K562 (cell line): ENCODE measurements at regions not wholly inside any gene's neighbourhood (a gene's known extent, or its start where the extent isn't known, plus 50 kb on each side); places are given as distances from the start of the nearest gene placed in this dataset.
A peak's percentile ranks its signal among the peaks of the same experiment; 100 is the strongest.

Experiments used
- ARID2 ChIP-seq: fragments of 450-650 bp; IDR thresholded peaks from 2 replicates; pipeline ENCODE4 v1.6.1; 2017; ENCODE audit warnings: antibody characterized with exemption, mild to moderate bottlenecking
- E2F3 ChIP-seq: fragments of 250-450 bp; sonication (Bioruptor Pico); IDR thresholded peaks from 2 replicates; pipeline ENCODE4 v1.4.0; 2020; ENCODE audit warnings: mild to moderate bottlenecking
- E2F6 ChIP-seq, 2 experiments: IDR thresholded peaks; 2 replicates each; pipeline ENCODE4 v1.6.1; 2011; ENCODE audit warnings: borderline replicate concordance in 1 of 2, control low read depth in 1 of 2, low read depth in 1 of 2, low read length in 1 of 2, mild to moderate bottlenecking in 1 of 2, mixed read lengths in 1 of 2, moderate library complexity in 1 of 2; ENCODE audit not compliant: insufficient read depth in 1 of 2, insufficient read length in 1 of 2, poor library complexity in 1 of 2, severe bottlenecking in 1 of 2; ENCODE audit errors: extremely low read depth in 1 of 2
- ELF1 ChIP-seq: fragments of 200-800 bp; sonication (Bioruptor generic); IDR thresholded peaks from 2 replicates; pipeline ENCODE4 v1.6.1; 2016; ENCODE audit warnings: missing genetic modification characterization, missing compliant biosample characterization
- ETV5 ChIP-seq: sonication (generic); formaldehyde crosslinking; IDR thresholded peaks from 2 replicates; pipeline ENCODE4 v1.4.0; 2020; ENCODE audit warnings: low read depth, mild to moderate bottlenecking, missing genetic modification reagents
- FOXM1 ChIP-seq, 2 experiments: fragments of 450-650 bp in 1 of 2; sonication (generic) in 1 of 2; formaldehyde crosslinking in 1 of 2; IDR thresholded peaks; 2 replicates each; pipeline versions ENCODE4 v1.6.1 to v1.9.0; 2017 to 2022; ENCODE audit warnings: low read depth in 2 of 2, mild to moderate bottlenecking in 2 of 2, missing genetic modification reagents in 1 of 2, moderate library complexity in 1 of 2
- KDM4B ChIP-seq, 2 experiments: fragments of 450-650 bp in 1 of 2; sonication (generic) in 1 of 2; IDR thresholded peaks; 2 replicates each; pipeline ENCODE4 v1.6.1; 2016 to 2017; ENCODE audit warnings: borderline replicate concordance in 2 of 2, antibody characterized with exemption in 1 of 2, low read depth in 1 of 2, mild to moderate bottlenecking in 1 of 2
- KLF13 ChIP-seq: fragments of 450-650 bp; IDR thresholded peaks from 2 replicates; pipeline ENCODE4 v1.6.1; 2016; ENCODE audit warnings: missing genetic modification characterization, low read depth, mild to moderate bottlenecking, missing compliant biosample characterization, moderate library complexity, borderline replicate concordance
- NR4A1 ChIP-seq, 2 experiments: fragments of 250-450 bp in 1 of 2; fragments of 450-650 bp in 1 of 2; sonication (Bioruptor Pico) in 1 of 2; IDR thresholded peaks; 2 replicates each; pipeline versions ENCODE4 v1.4.0 to v1.6.1; 2016 to 2020; ENCODE audit warnings: mild to moderate bottlenecking in 2 of 2, missing compliant biosample characterization in 1 of 2, missing genetic modification characterization in 1 of 2, moderate library complexity in 1 of 2
- POLR2B ChIP-seq: fragments of 450-650 bp; IDR thresholded peaks from 2 replicates; pipeline ENCODE4 v1.6.1; 2018; ENCODE audit warnings: low read depth; ENCODE audit not compliant: partially characterized antibody
- PRDM10 ChIP-seq: fragments of 450-650 bp; IDR thresholded peaks from 2 replicates; pipeline ENCODE4 v1.6.1; 2018; ENCODE audit not compliant: partially characterized antibody
- SMAD4 ChIP-seq: fragments of 250-450 bp; sonication (Bioruptor Pico); conservative IDR thresholded peaks from 2 replicates; pipeline ENCODE4 v1.8.0; 2021; ENCODE audit warnings: inconsistent platforms, mild to moderate bottlenecking, moderate library complexity
- SOX6 ChIP-seq: fragments of 450-650 bp; IDR thresholded peaks from 2 replicates; pipeline ENCODE4 v1.6.1; 2014; ENCODE audit warnings: mild to moderate bottlenecking
- SPI1 ChIP-seq: IDR thresholded peaks from 2 replicates; pipeline ENCODE4 v1.6.1; 2011; ENCODE audit warnings: low read depth, low read length, control low read depth, borderline replicate concordance
- TAF7 ChIP-seq: fragments of 450-650 bp; IDR thresholded peaks from 2 replicates; pipeline ENCODE4 v1.6.1; 2016; ENCODE audit warnings: missing genetic modification characterization, missing compliant biosample characterization
- THAP12 ChIP-seq: fragments of 250-450 bp; sonication (Bioruptor Pico); IDR thresholded peaks from 2 replicates; pipeline ENCODE4 v1.9.0; 2021; ENCODE audit warnings: mild to moderate bottlenecking, inconsistent platforms
- ZNF347 ChIP-seq: fragments of 450-650 bp; formaldehyde crosslinking; IDR thresholded peaks from 2 replicates; pipeline ENCODE4 v1.4.0; 2020; ENCODE audit warnings: low read depth, mild to moderate bottlenecking, moderate library complexity
- ZNF41 ChIP-seq: fragments of 250-450 bp; sonication (Bioruptor Pico); conservative IDR thresholded peaks from 2 replicates; pipeline ENCODE4 v1.4.0; 2020; ENCODE audit warnings: mild to moderate bottlenecking
- ZNF766 ChIP-seq: fragments of 200-800 bp; sonication (Bioruptor generic); conservative IDR thresholded peaks from 2 replicates; pipeline ENCODE4 v1.6.1; 2016; ENCODE audit warnings: missing genetic modification characterization, missing compliant biosample characterization

GRCh38 chr5:28808967-28809810, 1770.8 kb upstream of the CDH9 start (continued):
- peak; percentile 93 for TF ChIP-seq ELF1
- 0 out of 2 replicates have a peak, but pooled peaks have one; percentile 13 for TF ChIP-seq SPI1
- peak; percentile 84 for TF ChIP-seq E2F3 (CRISPR knock-in tag)
- TF ChIP-seq ZNF41: peak; percentile 68; the same call in 1 of the 2 replicates
- TF ChIP-seq ETV5: 0 out of 2 replicates have a peak, but pooled peaks have one; percentile 57
- no peak for TF ChIP-seq FOXM1 (IDR thresholded peaks at IDR 0.05; ENCODE audit: low read depth)
- no peak for TF ChIP-seq FOXM1 (CRISPR knock-in tag; IDR thresholded peaks at IDR 0.05; ENCODE audit: low read depth)
- no peak for TF ChIP-seq ZNF347 (CRISPR knock-in tag)
- TF ChIP-seq ZNF766: peak; percentile 87
- TF ChIP-seq E2F6 (IDR thresholded peaks at IDR 0.05; ENCODE audit: borderline replicate concordance in 1 of 2, extremely low read depth in 1 of 2, insufficient read depth in 1 of 2, insufficient read length in 1 of 2, low read depth in 1 of 2, low read length in 1 of 2, poor library complexity in 1 of 2, severe bottlenecking in 1 of 2): peak; percentile 43 to 74
- TF ChIP-seq ARID2: no peak
- peak; percentile 80; the same call in 1 of the 2 replicates for TF ChIP-seq NR4A1 (CRISPR knock-in tag; IDR thresholded peaks at IDR 0.05)
- TF ChIP-seq NR4A1 (tag; IDR thresholded peaks at IDR 0.05): peak; percentile 96
- TF ChIP-seq SOX6: 0 out of 2 replicates have a peak, but pooled peaks have one; percentile 21
- peak; percentile 57; the same call in 1 of the 2 replicates for TF ChIP-seq KLF13 (tag)
- peak; percentile 60; the same call in 1 of the 2 replicates for TF ChIP-seq THAP12 (CRISPR knock-in tag)
- TF ChIP-seq POLR2B: peak; percentile 75
- peak; percentile 74 for TF ChIP-seq SMAD4 (CRISPR knock-in tag)
- TF ChIP-seq PRDM10: peak; percentile 76
- TF ChIP-seq TAF7 (tag): peak; percentile 70
- TF ChIP-seq KDM4B (IDR thresholded peaks at IDR 0.05; ENCODE audit: borderline replicate concordance in 2 of 2, low read depth in 1 of 2): peak in 1 of 2 experiments; percentile 79; a peak in 1 of 4 replicates
